Globus pallidus (tissue), 1 donor: ENCODE measurements at regions not wholly inside any gene's neighbourhood (a gene's known extent, or its start where the extent isn't known, plus 50 kb on each side); places are given as distances from the start of the nearest gene placed in this dataset.

Experiments
- DNase-seq: peaks from one replicate; pipeline ENCODE4 v3.0.0-alpha.2; 2015; ENCODE audit warnings: low spot score

GRCh38 chr2:106981491-106981890 lies 95.5 kb upstream of the ST6GAL2 start:
- DNase-seq = no peak

GRCh38 chr2:106982350-106982749 lies 96.4 kb upstream of the ST6GAL2 start:
- DNase-seq = no peak

GRCh38 chr2:106983305-106983704 lies 97.3 kb upstream of the ST6GAL2 start:
- DNase-seq = no peak

- no peak for DNase-seq
Measured at GRCh38 chr2:106988361-106988760, 102.4 kb upstream of the ST6GAL2 start.

- no peak for DNase-seq
Measured at GRCh38 chr2:106990297-106990696, 104.3 kb upstream of the ST6GAL2 start.

- no peak for DNase-seq
Measured at GRCh38 chr2:106991866-106992265, 105.9 kb upstream of the ST6GAL2 start.

- DNase-seq = no peak
Measured at GRCh38 chr2:106995556-106995955, 109.6 kb upstream of the ST6GAL2 start.

GRCh38 chr2:106996171-106996769 lies 110.3 kb upstream of the ST6GAL2 start:
- DNase-seq = no peak

- DNase-seq = no peak
Measured at GRCh38 chr2:106997204-106997603, 111.2 kb upstream of the ST6GAL2 start.

GRCh38 chr2:107001062-107001461 lies 115.1 kb upstream of the ST6GAL2 start:
- DNase-seq = no peak

GRCh38 chr2:107001551-107001950 lies 115.6 kb upstream of the ST6GAL2 start:
- no peak for DNase-seq

- DNase-seq = no peak
Measured at GRCh38 chr2:107001964-107002696, 116.2 kb upstream of the ST6GAL2 start.

GRCh38 chr2:107002735-107003134 lies 116.8 kb upstream of the ST6GAL2 start:
- no peak for DNase-seq

GRCh38 chr2:107005853-107006252 lies 119.9 kb upstream of the ST6GAL2 start:
- no peak for DNase-seq

GRCh38 chr2:107006836-107007235 lies 120.9 kb upstream of the ST6GAL2 start:
- no peak for DNase-seq

GRCh38 chr2:107007927-107008326 lies 122.0 kb upstream of the ST6GAL2 start:
- DNase-seq = no peak

- no peak for DNase-seq
Measured at GRCh38 chr2:107008843-107009242, 122.9 kb upstream of the ST6GAL2 start.

- DNase-seq = no peak
Measured at GRCh38 chr2:107009275-107009674, 123.3 kb upstream of the ST6GAL2 start.

- no peak for DNase-seq
Measured at GRCh38 chr2:107012714-107013306, 126.8 kb upstream of the ST6GAL2 start.

- DNase-seq = no peak
Measured at GRCh38 chr2:107013884-107014283, 127.9 kb upstream of the ST6GAL2 start.

- DNase-seq = no peak
Measured at GRCh38 chr2:107018366-107018765, 132.4 kb upstream of the ST6GAL2 start.

- no peak for DNase-seq
Measured at GRCh38 chr2:107020392-107020791, 134.4 kb upstream of the ST6GAL2 start.

- DNase-seq = no peak
Measured at GRCh38 chr2:107024269-107024668, 138.3 kb upstream of the ST6GAL2 start.
